HG03045 (cell line): ENCODE measurements at regions not wholly inside any gene's neighbourhood (a gene's known extent, or its start where the extent isn't known, plus 50 kb on each side); places are given as distances from the start of the nearest gene placed in this dataset.

ENCODE experiments used
- ATAC-seq: cut with Tn5 transposase; IDR thresholded peaks from one replicate; pipeline ENCODE4 v1.9.1; 2021; ENCODE audit warnings: mild to moderate bottlenecking, moderate library complexity; ENCODE audit not compliant: unreplicated experiment

- ATAC-seq: no peak
Observed at GRCh38 chr2:43109261-43109743, 117.1 kb downstream of the ZFP36L2 start.

DNA sequence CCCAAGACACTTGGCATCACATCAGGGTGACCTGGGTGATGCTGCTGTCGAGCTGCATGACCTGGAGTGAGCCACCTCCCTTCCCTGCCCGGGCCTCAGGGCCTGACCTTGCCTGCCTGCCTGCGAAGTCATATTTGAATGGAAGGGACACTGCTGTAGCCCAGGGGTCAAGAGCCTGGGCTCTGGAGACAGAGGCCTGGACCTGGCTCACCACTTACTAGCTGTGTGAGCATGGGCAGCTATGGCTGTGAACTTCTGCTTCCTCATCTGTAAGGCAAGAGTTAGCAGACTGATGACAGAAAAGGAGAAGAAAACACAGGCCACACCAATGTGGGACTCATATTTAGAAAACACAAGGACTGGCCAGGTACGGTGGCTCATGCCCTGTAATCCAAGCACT is 118.7 kb downstream of the ZFP36L2 start:
- ATAC-seq: no peak

DNA sequence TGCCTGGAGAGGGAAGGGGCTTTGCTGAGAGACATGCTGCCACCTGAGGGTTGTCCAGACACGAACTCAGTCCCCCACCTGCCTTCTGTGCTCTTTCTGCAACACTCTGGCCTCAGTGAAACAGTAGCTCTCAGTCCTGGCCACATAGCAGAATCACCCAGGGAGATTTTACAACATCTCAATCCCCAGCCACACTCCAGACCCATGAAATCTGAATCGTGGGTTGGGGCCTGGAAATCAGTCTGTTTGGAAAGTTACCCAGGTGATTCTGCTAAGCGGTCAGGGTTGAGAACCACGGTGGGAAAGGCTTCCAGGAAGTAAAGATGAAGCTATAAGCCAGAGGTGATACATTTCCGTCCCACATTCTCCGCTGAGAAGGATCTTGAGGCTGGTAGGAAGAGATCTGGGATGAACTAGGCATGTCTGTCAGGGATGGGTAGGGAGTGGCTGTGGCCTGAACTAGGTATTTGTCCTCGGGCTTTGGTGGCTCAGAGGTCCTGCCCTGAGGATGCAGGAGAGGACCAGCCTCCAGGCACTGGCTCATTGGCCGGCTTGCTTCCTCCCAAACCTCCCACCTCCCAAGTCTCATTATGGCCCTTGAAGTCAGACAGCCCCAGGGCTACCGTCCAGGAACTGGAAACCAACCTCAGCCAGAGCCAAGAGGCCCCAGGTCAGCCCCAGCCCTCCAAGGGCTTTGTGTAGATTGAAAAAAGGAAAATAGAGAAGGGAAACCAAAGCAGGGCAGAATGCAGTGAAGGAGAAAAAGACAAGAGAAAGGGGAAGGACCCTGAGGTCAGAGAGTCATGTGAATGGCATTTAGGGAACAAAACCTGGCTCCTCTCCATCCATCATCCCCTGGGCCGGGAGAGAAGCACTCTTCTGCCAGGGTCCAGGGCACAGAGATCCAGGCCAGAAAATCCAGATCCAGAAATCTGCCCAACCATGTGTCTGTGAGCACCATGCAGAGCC is 119.6 kb downstream of the ZFP36L2 start:
- ATAC-seq: no peak

DNA sequence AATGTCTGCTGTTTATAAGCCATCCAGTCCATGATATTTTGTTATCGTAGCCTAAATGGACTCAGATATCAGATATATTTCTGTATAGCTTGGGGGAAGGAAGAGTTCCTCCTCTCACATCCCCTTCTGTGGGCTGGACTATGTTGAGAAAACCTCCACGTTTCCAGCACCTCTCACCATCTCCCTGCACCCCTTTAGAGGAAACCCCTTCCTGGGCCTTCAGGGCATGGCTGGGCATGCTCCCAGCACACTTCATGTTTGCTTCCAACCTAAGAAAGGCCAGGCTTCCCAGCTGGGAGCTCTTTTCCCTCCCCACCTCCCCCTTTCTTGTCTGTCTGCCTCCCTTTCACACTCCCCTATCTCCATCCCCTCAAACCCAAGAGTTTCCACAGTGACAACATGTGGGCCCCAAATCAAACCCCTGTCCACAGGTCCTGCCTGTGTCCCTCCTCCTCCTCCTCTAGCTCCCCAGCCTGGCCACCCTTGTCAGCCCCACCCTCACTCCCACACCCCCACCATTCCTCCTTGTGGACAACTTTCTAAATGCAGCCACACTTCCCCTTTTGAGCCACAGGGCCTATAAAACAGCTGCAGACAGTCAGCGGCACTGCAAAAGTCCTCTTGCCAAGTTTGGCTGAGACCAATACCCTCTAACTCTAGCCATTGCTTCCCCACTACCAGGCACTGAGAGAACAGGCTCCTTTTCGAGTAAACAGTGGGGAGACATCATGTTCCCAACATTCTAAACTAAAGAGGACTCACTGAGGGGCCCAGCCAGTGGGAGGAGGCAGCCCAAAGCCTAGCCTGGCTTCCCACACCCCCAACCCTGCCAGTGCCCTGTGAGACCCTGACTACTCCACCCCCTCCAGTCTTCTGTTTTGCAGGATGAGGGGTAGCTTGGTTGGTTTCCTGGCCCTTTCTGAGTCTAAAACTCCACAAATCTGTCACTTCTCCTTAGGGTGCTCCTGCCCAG is 120.5 kb downstream of the ZFP36L2 start:
- no peak for ATAC-seq

DNA sequence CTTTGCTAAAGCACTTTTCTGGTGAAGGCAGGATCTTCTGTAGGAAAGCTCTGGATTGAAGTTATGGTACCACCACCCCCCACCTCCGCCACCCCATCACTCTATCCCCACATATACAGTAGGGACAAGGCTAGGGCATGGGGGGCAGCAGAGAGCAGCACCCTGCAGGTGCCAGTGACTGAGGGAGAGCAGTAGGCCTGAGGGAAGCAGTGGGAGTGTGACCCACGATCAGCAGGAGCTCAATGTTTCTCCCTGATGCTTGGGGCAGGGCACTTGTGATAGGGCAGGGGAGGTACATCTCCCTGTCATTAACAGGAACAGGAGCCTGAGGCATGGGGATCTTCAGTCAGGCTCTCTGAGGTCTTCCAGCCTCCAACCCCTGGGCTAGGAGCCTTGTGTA is 121.6 kb downstream of the ZFP36L2 start:
- ATAC-seq: no peak

DNA sequence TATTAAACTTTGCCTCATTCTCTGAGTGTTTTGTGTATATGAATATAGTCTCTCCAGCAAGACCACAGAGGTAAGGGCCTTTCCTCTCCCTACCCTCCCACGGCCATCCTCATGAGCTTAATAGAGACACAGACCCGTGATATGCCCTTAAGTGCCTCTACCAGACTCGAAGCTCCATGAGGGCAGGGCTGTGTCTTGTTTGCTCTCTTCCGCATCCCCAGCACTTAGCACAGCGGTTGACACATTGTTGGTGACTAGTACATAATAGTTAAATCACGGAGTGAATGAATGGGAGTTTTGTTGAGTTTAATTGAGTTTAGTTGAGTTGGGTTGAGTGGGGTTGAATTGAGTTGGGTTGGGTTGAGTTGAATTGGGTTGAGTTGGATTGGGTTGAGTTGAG is 122.3 kb downstream of the ZFP36L2 start:
- no peak for ATAC-seq

DNA sequence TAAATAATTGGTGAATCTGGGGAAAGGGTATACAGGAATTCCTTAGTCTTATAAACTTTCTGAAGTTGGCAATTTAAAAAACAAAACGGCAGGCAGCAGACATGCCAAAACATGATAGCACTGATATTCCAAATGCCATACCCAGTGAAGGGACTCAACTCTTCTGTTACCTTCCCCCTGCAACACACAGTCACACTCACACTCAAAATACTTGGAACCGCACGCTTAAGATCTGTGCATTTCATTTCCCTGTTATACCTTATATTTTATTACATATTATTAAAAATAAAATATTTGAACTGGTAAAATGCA is 123.4 kb downstream of the ZFP36L2 start:
- ATAC-seq: no peak

DNA sequence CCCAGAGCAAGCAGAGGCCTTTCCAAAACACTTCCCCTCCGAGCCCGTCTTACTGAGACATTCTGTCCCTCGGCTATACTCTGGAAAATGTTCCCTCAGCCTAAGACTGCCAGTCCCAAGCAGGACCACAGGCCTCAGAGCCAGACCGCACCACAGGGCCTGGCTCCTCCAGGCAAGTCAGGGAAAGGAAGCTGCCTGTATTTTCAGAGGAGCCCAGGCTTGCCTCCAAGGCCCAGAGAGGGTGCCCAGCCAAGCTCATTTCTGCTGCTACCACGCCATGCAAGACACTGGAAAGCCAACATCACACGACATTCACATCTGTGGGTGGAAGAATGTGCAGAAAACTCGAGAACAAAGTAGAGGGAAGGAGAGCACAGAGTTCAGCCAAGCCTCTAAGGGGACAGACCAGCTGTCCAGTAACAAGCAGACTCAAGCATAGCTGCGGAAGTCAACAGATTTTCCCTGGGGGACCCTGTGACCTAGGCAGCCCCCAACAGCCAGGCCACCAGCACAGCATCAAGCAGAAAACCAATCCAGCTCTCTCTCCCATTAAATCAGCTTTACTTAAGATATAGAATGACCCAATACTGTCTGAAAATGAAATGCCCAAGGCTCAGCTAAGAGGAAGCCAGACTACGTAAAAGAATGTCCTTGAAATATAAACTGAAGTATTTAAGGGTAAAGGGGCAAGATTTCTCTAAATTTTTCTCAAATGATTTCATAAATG is 123.9 kb downstream of the ZFP36L2 start:
- ATAC-seq: no peak

DNA sequence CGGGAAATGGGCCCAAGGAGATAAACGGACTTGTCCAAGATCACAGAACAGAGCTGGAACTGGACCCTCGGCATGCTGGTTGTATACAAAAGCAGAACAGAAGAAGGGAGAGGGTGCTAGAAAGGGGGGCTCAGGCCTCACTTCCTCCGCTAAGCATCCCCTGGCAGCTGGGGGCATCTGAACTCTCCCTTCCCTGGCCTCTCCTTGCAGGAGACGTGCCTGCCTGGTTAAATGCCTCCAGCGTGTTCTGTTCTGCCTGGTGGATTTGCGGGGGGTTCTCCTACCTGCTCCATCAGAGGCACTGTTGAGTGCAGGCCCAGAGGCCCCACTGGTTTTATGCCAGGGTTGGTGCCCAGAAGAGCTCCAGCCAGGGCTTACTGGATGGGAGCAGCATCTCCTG is 124.7 kb downstream of the ZFP36L2 start:
- ATAC-seq: no peak

DNA sequence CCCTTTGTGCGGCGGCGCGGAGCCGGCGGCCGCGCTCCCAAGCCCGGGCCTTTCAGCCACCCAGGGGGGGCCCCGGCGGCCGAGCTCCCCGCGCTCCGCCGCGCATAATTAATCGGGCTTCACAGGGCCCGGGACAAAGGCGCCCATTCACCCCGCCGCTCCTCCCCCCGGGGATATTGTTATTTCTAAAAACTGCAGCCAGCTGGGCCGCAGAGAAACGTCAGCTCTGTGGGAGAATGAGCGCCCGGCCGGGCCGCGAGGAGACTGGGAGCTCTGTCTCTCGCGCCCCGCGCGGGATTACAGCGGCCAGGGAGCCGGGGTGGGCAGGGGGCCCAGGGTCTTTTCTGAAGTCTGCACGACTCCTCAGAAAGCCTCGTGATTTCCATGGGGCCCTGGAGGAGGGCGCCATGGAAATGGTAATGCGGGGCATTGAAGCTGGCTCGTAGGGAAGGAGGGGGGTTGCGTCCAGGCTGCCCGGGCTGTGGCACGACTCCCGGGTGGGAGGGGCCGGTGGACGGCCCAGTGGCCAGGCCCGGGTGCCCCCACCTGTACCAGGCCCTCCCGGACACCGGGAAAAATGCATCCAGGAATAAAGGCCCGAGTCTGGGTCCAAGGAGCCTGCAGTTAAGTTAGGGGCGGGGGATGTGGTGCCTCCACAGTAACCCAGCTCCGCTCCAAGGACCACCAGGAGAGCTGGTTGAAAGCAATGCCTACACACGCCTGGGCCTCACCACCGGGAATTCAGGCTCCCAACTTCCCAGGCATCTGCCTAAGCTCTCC is 125.3 kb downstream of the ZFP36L2 start:
- no peak for ATAC-seq

- ATAC-seq: no peak
Observed at GRCh38 chr2:43100362-43100882, 126.0 kb downstream of the ZFP36L2 start.

DNA sequence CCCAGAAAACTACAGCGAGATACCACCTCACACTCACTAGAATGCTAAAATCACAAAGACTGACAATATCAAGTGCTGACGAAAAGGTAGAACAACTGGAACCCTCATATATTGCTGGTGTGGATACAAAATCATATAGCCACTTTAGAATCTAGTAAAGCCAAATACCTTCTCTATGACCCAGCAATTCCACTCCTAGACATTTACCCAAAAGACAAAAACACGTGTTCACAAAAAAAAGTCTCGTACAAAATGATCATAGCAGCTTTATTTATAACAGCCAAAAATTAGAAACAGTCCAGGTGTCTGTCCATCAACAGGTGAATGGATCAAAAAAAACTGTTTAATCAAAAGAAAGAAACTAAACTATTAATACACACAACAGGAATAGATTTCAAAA is 126.6 kb downstream of the ZFP36L2 start:
- ATAC-seq: no peak

GRCh38 chr2:43098539-43098938 is 127.9 kb downstream of the ZFP36L2 start:
- no peak for ATAC-seq

- ATAC-seq: no peak
Observed at GRCh38 chr2:43097644-43098408, 128.6 kb downstream of the ZFP36L2 start.

- no peak for ATAC-seq
Observed at GRCh38 chr2:43095533-43096295, 130.7 kb downstream of the ZFP36L2 start.

GRCh38 chr2:43092520-43093179 is 133.8 kb downstream of the ZFP36L2 start:
- ATAC-seq: no peak

- ATAC-seq: no peak
Observed at GRCh38 chr2:43090317-43090716, 136.1 kb downstream of the ZFP36L2 start.
